GM18505 (cell line): ENCODE measurements at regions not wholly inside any gene's neighbourhood (a gene's known extent, or its start where the extent isn't known, plus 50 kb on each side); places are given as distances from the start of the nearest gene placed in this dataset.

ENCODE experiments used
- ATAC-seq: cut with Tn5 transposase; IDR thresholded peaks from one replicate; pipeline ENCODE4 v1.9.1; 2021; ENCODE audit not compliant: unreplicated experiment
- POLR2A ChIP-seq: IDR thresholded peaks from 4 replicates; pipeline ENCODE4 v1.6.1; 2011; ENCODE audit warnings: borderline replicate concordance; ENCODE audit not compliant: insufficient read depth, insufficient read length; ENCODE audit errors: extremely low read depth

DNA sequence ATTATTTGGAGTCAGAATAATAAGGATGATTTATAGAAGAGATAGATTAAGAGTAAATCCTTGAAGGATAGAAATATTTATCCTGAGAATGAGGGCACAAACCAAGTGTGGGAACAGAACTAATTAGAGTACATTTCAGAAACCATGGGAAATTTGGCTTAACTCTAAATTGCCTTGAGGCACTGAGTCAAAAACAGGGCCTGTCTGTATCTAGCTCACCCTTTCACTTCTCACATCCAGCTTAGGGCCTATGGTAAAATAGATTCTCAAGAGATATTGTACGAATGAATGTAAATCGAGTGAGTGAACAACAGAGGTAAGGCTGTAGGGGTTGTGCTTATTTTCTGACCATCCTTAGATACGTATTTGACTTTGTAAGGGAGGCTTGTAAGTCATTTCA, 586.1 kb upstream of the DPPA4 start:
- no peak for ATAC-seq
- TF ChIP-seq POLR2A = no peak

DNA sequence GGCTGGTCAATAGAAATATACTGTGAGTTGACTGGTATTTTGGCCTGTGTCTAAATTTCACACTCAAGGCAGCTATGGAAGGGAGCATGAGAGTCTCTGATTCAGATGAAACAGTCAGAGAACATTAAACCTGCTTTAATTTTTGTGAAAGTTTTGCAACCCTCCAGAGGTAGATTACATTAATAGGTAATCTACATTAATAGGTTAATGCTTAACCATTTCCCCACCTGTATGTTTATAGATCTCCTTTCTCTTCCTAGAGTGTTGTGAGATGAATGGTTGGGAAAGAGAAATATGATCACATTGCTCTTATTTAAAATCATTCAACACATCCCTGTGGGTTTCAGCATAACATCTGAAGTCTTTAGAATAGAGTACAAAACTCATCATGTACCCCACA, 586.9 kb upstream of the DPPA4 start:
- no peak for ATAC-seq
- no peak for TF ChIP-seq POLR2A

- TF ChIP-seq POLR2A = no peak
- ATAC-seq = no peak
Measured at GRCh38 chr3:109926376-109926775, 589.0 kb upstream of the DPPA4 start.

DNA sequence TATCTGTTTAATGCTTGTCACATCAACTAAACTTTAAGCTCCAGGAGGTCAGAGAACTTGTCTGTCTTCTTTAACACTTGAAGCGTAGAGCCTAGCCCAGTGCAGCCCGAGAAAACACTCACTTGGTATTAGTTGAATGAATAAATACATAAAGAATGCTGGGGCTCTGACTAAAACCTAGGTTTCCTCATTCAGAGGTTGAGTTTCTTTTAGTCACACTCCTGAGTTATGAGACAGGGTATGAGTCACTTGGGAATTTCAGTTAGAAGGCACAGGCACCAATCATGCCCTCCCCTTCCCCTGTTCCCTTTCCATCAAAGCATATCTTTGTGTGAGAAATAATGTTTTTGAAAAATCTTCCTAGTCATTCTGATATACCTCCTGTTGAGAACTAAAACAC, 589.8 kb upstream of the DPPA4 start:
- no peak for TF ChIP-seq POLR2A
- no peak for ATAC-seq

DNA sequence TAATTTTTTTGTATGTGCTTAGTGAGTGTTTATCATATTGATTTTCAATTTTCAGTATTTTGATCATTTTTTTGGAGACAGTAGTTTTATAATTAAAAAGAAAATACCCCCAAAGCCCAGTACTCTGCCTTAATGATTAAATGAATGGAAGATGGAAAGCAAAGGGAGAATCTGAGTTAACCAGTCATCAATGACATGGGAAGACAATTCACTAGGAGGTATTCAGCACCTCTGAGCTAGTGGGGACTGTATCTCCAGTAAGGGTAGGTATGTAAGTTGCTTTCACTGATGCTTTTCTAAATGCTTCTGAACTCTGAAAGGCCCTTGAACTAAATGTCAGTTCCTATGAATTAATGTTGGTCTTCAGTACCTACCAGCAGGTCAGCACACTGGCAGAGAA, 590.4 kb upstream of the DPPA4 start:
- no peak for ATAC-seq
- TF ChIP-seq POLR2A = no peak

- no peak for ATAC-seq
- no peak for TF ChIP-seq POLR2A
Measured at GRCh38 chr3:109930582-109930981, 593.2 kb upstream of the DPPA4 start.

GRCh38 chr3:109933576-109933975, 596.2 kb upstream of the DPPA4 start:
- TF ChIP-seq POLR2A = no peak
- ATAC-seq = no peak

DNA sequence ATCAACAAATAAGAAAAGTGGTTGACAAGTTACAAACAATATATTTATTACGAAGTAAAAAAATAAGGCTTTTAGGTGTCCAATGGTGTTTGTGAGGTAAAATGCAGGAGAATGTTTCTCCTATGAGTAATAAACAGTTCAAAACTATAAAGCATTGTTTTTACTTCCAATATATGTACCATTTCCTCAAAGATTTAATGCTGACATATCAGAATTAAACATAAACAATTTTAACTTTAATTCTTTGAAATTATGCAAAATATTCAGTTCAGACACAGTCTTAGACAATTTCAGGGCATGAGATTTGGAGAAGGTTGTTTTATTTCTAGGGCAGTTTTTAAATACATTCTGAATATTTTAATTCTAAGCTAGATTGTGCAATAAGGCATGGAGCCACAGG, 602.5 kb upstream of the DPPA4 start:
- no peak for ATAC-seq
- no peak for TF ChIP-seq POLR2A

GRCh38 chr3:109943181-109943580, 605.8 kb upstream of the DPPA4 start:
- no peak for TF ChIP-seq POLR2A
- ATAC-seq = no peak

DNA sequence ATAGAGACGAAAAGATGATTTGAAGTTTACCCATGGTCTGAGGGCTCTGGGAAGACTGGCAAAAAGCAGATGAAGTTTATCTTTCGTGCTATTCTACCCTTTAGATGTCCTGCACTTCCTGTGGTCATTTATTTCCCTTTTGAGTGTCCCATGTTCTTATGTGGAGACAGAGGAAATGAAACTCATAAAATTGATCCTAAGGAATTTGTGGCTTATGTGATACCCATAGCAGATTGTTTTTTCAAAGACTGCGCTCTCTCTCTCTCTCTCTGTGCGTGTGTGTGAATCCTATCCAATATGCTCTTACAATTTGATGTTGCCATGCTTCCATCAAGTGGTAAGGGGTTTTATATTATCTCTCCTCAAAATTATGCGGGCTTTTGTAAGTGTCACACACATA, 607.5 kb upstream of the DPPA4 start:
- TF ChIP-seq POLR2A = no peak
- ATAC-seq = no peak

- ATAC-seq = no peak
- no peak for TF ChIP-seq POLR2A
Measured at GRCh38 chr3:109952924-109953323, 615.6 kb upstream of the DPPA4 start.

DNA sequence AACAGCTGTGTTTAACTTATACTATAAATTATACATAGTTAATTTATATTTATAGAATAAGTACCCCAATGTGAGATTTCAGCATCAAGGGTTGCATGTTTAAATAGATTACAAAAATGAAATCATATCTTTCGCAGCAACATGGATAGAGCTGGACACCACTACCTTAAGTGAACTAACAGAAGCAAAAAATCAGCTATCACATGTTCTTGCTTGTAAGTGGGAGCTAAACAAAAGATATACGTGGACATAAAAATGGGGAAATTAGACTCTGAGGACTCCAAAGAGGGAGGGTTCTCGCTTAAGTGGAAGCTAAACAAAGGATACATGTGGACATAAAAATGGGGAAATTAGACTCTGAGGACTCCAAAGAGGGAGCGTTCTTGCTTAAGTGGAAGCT, 626.5 kb upstream of the DPPA4 start:
- ATAC-seq = no peak

GRCh38 chr3:109973733-109974132, 636.4 kb upstream of the DPPA4 start:
- TF ChIP-seq POLR2A = no peak
- ATAC-seq = no peak

More for the DNA sequence above, 626.5 kb upstream of the DPPA4 start:
- TF ChIP-seq POLR2A = no peak

- TF ChIP-seq POLR2A = no peak
- no peak for ATAC-seq
Measured at GRCh38 chr3:109977897-109978296, 640.6 kb upstream of the DPPA4 start.

DNA sequence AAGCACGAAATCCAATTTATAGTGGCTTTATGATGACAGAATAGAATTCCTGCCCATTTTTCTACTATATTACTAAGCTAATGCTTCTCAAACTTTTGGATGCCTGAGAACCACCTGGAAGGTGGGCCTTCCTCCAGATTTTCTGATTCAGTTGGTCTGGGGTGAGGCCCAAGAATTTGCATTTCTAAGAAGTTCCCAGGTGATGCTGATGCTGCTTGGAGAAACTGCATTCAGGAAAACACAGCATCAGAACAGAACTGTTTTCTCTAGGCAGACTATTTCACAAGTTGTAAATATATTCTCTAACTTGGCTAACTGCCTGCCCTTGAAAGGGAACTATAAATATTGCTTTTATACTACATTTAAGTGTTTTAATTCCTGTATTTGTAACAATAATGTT, 644.9 kb upstream of the DPPA4 start:
- TF ChIP-seq POLR2A = no peak
- ATAC-seq = no peak
